Neuronal stem cell (in vitro differentiated cells): ENCODE measurements at regions not wholly inside any gene's neighbourhood (a gene's known extent, or its start where the extent isn't known, plus 50 kb on each side); places are given as distances from the start of the nearest gene placed in this dataset.

Experiments used
- DNase-seq: peaks from one replicate; pipeline ENCODE4 v3.0.0-alpha.2; 2013; ENCODE audit warnings: low spot score
- H2AFZ ChIP-seq: one replicate; pipeline ENCODE4 v1.6.1; 2013; ENCODE audit warnings: mild to moderate bottlenecking, low read length, inconsistent platforms
- H2AK5ac ChIP-seq: 2 replicates; pipeline ENCODE4 v1.6.1; 2013; ENCODE audit warnings: low read depth, mild to moderate bottlenecking, inconsistent platforms, low read length, moderate library complexity, mixed read lengths
- H2BK120ac ChIP-seq: 2 replicates; pipeline ENCODE4 v1.6.1; 2013; ENCODE audit warnings: low read depth, mild to moderate bottlenecking, inconsistent platforms, low read length, moderate library complexity, mixed read lengths
- H2BK12ac ChIP-seq: one replicate; pipeline ENCODE4 v1.6.1; 2013; ENCODE audit warnings: low read length, inconsistent platforms
- H2BK15ac ChIP-seq: 2 replicates; pipeline ENCODE4 v1.6.1; 2013; ENCODE audit warnings: mild to moderate bottlenecking, low read length, inconsistent platforms, mixed read lengths
- H2BK5ac ChIP-seq: one replicate; pipeline ENCODE4 v1.6.1; 2013; ENCODE audit warnings: inconsistent platforms, mild to moderate bottlenecking, low read length, moderate library complexity
- H3K14ac ChIP-seq: one replicate; pipeline ENCODE4 v1.6.1; 2013; ENCODE audit warnings: low read length, inconsistent platforms
- H3K18ac ChIP-seq: 2 replicates; pipeline ENCODE4 v1.6.1; 2013; ENCODE audit warnings: low read length, inconsistent platforms
- H3K23ac ChIP-seq: 2 replicates; pipeline ENCODE4 v1.6.1; 2013; ENCODE audit warnings: low read depth, mild to moderate bottlenecking, mixed read lengths, low read length, inconsistent platforms; ENCODE audit not compliant: poor library complexity
- H3K27ac ChIP-seq: replicated peaks from 3 replicates; pipeline ENCODE4 v1.5.1; 2013; ENCODE audit warnings: low read length, inconsistent platforms
- H3K27me3 ChIP-seq, 3 experiments: 2 replicates each; pipeline ENCODE4 v1.6.1; 2013; ENCODE audit warnings: low read length in 3 of 3, mild to moderate bottlenecking in 2 of 3, inconsistent platforms in 1 of 3, low read depth in 1 of 3, mixed read lengths in 1 of 3, moderate library complexity in 1 of 3; ENCODE audit not compliant: control insufficient read depth in 3 of 3, insufficient read depth in 3 of 3
- H3K36me3 ChIP-seq, 2 donors: replicated peaks in 1 of 2; 2 replicates each; pipeline ENCODE4 v1.6.1; 2013; ENCODE audit warnings: low read length in 2 of 2; ENCODE audit not compliant: control insufficient read depth in 2 of 2, insufficient read depth in 2 of 2
- H3K4ac ChIP-seq: 2 replicates; pipeline ENCODE4 v1.6.1; 2013; ENCODE audit warnings: inconsistent platforms, mild to moderate bottlenecking, low read length, moderate library complexity
- H3K4me1 ChIP-seq, 2 donors: 1 replicate in 1 of 2; 2 replicates in 1 of 2; pipeline ENCODE4 v1.6.1; 2013; ENCODE audit warnings: low read length in 2 of 2, low read depth in 1 of 2; ENCODE audit not compliant: control insufficient read depth in 2 of 2, insufficient read depth in 1 of 2
- H3K4me2 ChIP-seq: one replicate; pipeline ENCODE4 v1.6.1; 2013; ENCODE audit warnings: mild to moderate bottlenecking, low read length, inconsistent platforms; ENCODE audit not compliant: insufficient read depth, poor library complexity, severe bottlenecking
- H3K4me3 ChIP-seq, 2 donors: 2 replicates each; pipeline ENCODE4 v1.5.1; 2013; ENCODE audit warnings: low read length in 2 of 2, mild to moderate bottlenecking in 2 of 2, inconsistent platforms in 1 of 2, moderate library complexity in 1 of 2
- H3K79me1 ChIP-seq: one replicate; pipeline ENCODE4 v1.6.1; 2013; ENCODE audit warnings: low read depth, mild to moderate bottlenecking, inconsistent platforms, low read length, moderate library complexity
- H3K9ac ChIP-seq: one replicate; pipeline ENCODE4 v1.6.1; 2013; ENCODE audit warnings: mild to moderate bottlenecking, low read depth, low read length, inconsistent platforms; ENCODE audit not compliant: poor library complexity
- H3K9me3 ChIP-seq, 2 donors: replicated peaks in 1 of 2; 2 replicates each; pipeline versions ENCODE3 to v1.6.1; 2013; ENCODE audit warnings: low read length in 2 of 2, mild to moderate bottlenecking in 2 of 2, inconsistent platforms in 1 of 2, low read depth in 1 of 2, mixed read lengths in 1 of 2, moderate library complexity in 1 of 2; ENCODE audit not compliant: control insufficient read depth in 2 of 2, insufficient read depth in 1 of 2
- H4K8ac ChIP-seq: one replicate; pipeline ENCODE4 v1.6.1; 2013; ENCODE audit warnings: low read depth, mild to moderate bottlenecking, inconsistent platforms, low read length, moderate library complexity
- H4K91ac ChIP-seq: one replicate; pipeline ENCODE4 v1.6.1; 2013; ENCODE audit warnings: low read length, low read depth, mild to moderate bottlenecking, inconsistent platforms; ENCODE audit not compliant: poor library complexity
- WGBS, 2 donors: extraction: QIAGEN DNeasy Blood & Tissue Kit; methylation state at CpG; one replicate each; pipeline ENCODE4 v1.1.7; 2013; ENCODE audit warnings: missing lambda C conversion rate in 2 of 2, mixed read lengths in 1 of 2; ENCODE audit not compliant: insufficient read length in 2 of 2, insufficient replicate concordance in 1 of 2; ENCODE audit errors: extremely low coverage in 2 of 2; 5-methylcytosine and 5-hydroxymethylcytosine counted together

- H3K14ac ChIP-seq, result no peak overlapping the region
- H2AK5ac ChIP-seq, result no peak overlapping the region
- H4K8ac ChIP-seq, result no peak overlapping the region
- H3K4me3 ChIP-seq, result no peak overlapping the region
- no peak overlapping the region for H3K18ac ChIP-seq
- DNase-seq, result no peak
- H2BK15ac ChIP-seq, result no peak overlapping the region
- H3K4me2 ChIP-seq, result no peak overlapping the region
- WGBS, 2 donors, result no CpG with 5 or more reads among the region's 3 CpGs
- no peak overlapping the region for H3K4ac ChIP-seq
- H3K23ac ChIP-seq, result no peak overlapping the region
- no peak overlapping the region for H2AFZ ChIP-seq
- no peaks in the 10 kb centered on the region for H3K27me3 ChIP-seq
- H3K79me1 ChIP-seq, result no peaks in the 10 kb centered on the region
- no peak overlapping the region for H4K91ac ChIP-seq
- no peak overlapping the region for H3K27ac ChIP-seq
- H3K36me3 ChIP-seq, result no peaks in the 10 kb centered on the region
- no peak overlapping the region for H2BK12ac ChIP-seq
- H2BK5ac ChIP-seq, result no peak overlapping the region
- H3K9me3 ChIP-seq, result no peaks in the 10 kb centered on the region
- no peaks in the 10 kb centered on the region for H3K4me1 ChIP-seq
- no peak overlapping the region for H2BK120ac ChIP-seq
- H3K9ac ChIP-seq, result no peak overlapping the region
Observed at GRCh38 chrX:118189000-118189399, 72.4 kb upstream of the KLHL13 start.

GRCh38 chrX:118189628-118190027, 73.0 kb upstream of the KLHL13 start:
- Histone ChIP-seq H3K9me3 (no peaks in the 10 kb centered on the region), H3K14ac (no peak overlapping the region), H3K4ac (no peak overlapping the region), H2BK120ac (no peak overlapping the region), H2AK5ac (no peak overlapping the region), H3K36me3 (no peaks in the 10 kb centered on the region), H3K27ac (no peak overlapping the region), H2BK5ac (no peak overlapping the region), H4K8ac (no peak overlapping the region), H3K4me3 (no peak overlapping the region), H3K9ac (no peak overlapping the region), H3K27me3 (no peaks in the 10 kb centered on the region), H3K4me2 (no peak overlapping the region), H3K79me1 (no peaks in the 10 kb centered on the region), H2AFZ (no peak overlapping the region), H2BK15ac (no peak overlapping the region), H3K23ac (no peak overlapping the region), H4K91ac (no peak overlapping the region), H3K4me1 (no peaks in the 10 kb centered on the region), H2BK12ac (no peak overlapping the region), H3K18ac (no peak overlapping the region)
- no CpG with 5 or more reads among the region's 3 CpGs for WGBS, 2 donors
- DNase-seq, result no peak

GRCh38 chrX:118197730-118198129, 81.1 kb upstream of the KLHL13 start:
- DNase-seq, result no peak
- Histone ChIP-seq H2AFZ (no peak overlapping the region), H2BK5ac (no peak overlapping the region), H2BK15ac (no peak overlapping the region), H3K4me1 (no peaks in the 10 kb centered on the region), H3K4me2 (no peak overlapping the region), H2BK12ac (no peak overlapping the region), H2AK5ac (no peak overlapping the region), H4K91ac (no peak overlapping the region), H3K9me3 (no peaks in the 10 kb centered on the region), H3K14ac (no peak overlapping the region), H3K79me1 (no peaks in the 10 kb centered on the region), H3K27me3 (no peaks in the 10 kb centered on the region), H3K36me3 (no peaks in the 10 kb centered on the region), H3K4ac (no peak overlapping the region), H3K23ac (no peak overlapping the region), H3K27ac (no peak overlapping the region), H4K8ac (no peak overlapping the region), H2BK120ac (no peak overlapping the region), H3K18ac (no peak overlapping the region), H3K4me3 (no peak overlapping the region), H3K9ac (no peak overlapping the region)
- no CpG with 5 or more reads among the region's 1 CpG for WGBS, 2 donors

GRCh38 chrX:118198577-118198976, 82.0 kb upstream of the KLHL13 start:
- Histone ChIP-seq H3K9ac (no peak overlapping the region), H3K4me2 (no peak overlapping the region), H3K23ac (no peak overlapping the region), H2BK12ac (no peak overlapping the region), H2AK5ac (no peak overlapping the region), H3K18ac (no peak overlapping the region), H2BK15ac (no peak overlapping the region), H3K79me1 (no peaks in the 10 kb centered on the region), H4K8ac (no peak overlapping the region), H3K4me1 (no peaks in the 10 kb centered on the region), H3K9me3 (no peaks in the 10 kb centered on the region), H3K27me3 (no peaks in the 10 kb centered on the region), H3K36me3 (no peaks in the 10 kb centered on the region), H3K27ac (no peak overlapping the region), H3K4ac (no peak overlapping the region), H3K14ac (no peak overlapping the region), H2BK120ac (no peak overlapping the region), H3K4me3 (no peak overlapping the region), H2BK5ac (no peak overlapping the region), H2AFZ (no peak overlapping the region), H4K91ac (no peak overlapping the region)
- WGBS, 2 donors, result no CpG with 5 or more reads among the region's 3 CpGs
- DNase-seq, result no peak
